DND-41 (cell line): ENCODE measurements at regions not wholly inside any gene's neighbourhood (a gene's known extent, or its start where the extent isn't known, plus 50 kb on each side); places are given as distances from the start of the nearest gene placed in this dataset.

ENCODE experiments used
- ATAC-seq: fragments of 200-7000 bp; cut with Tn5 transposase; 3 replicates; pipeline ENCODE4 v1.9.1; 2021; ENCODE audit warnings: low read depth; ENCODE audit not compliant: insufficient read depth
- DNase-seq: peaks from one replicate; pipeline ENCODE4 v3.0.0-alpha.2; 2020
- H2AFZ ChIP-seq: 2 replicates; pipeline ENCODE4 v1.6.0; 2012; ENCODE audit warnings: low read depth, low read length
- H3K27ac ChIP-seq: 2 replicates; pipeline ENCODE4 v1.5.1; 2012; ENCODE audit warnings: low read length, inconsistent platforms
- H3K27me3 ChIP-seq: fragments of 200-600 bp; sonication (generic); 2 replicates; pipeline ENCODE4 v1.6.0; 2012; ENCODE audit warnings: low read length, mild to moderate bottlenecking, inconsistent platforms; ENCODE audit not compliant: insufficient read depth, poor library complexity
- H3K36me3 ChIP-seq: 2 replicates; pipeline ENCODE4 v1.5.1; 2012; ENCODE audit warnings: low read length, inconsistent platforms; ENCODE audit not compliant: insufficient read depth
- H3K4me1 ChIP-seq: 2 replicates; pipeline ENCODE4 v1.5.1; 2012; ENCODE audit warnings: mild to moderate bottlenecking, low read length; ENCODE audit not compliant: insufficient read depth
- H3K4me2 ChIP-seq: 2 replicates; pipeline ENCODE4 v1.6.0; 2012; ENCODE audit warnings: mild to moderate bottlenecking, moderate library complexity, low read length, inconsistent platforms; ENCODE audit not compliant: insufficient read depth
- H3K4me3 ChIP-seq, 2 experiments: fragments of 200-600 bp in 1 of 2; shearing (Covaris generic) in 1 of 2; 2 replicates each; pipeline ENCODE4 v1.5.1; 2012 to 2016; ENCODE audit warnings: inconsistent platforms in 2 of 2, low read length in 2 of 2, mild to moderate bottlenecking in 2 of 2, low read depth in 1 of 2, moderate library complexity in 1 of 2
- H3K79me2 ChIP-seq: 2 replicates; pipeline ENCODE4 v1.6.0; 2012; ENCODE audit warnings: low read length, inconsistent platforms; ENCODE audit not compliant: insufficient read depth
- H3K9ac ChIP-seq: 2 replicates; pipeline ENCODE4 v1.6.0; 2012; ENCODE audit warnings: low read depth, mild to moderate bottlenecking, inconsistent platforms, low read length, moderate library complexity
- H3K9me3 ChIP-seq: 2 replicates; pipeline ENCODE4 v1.5.1; 2012; ENCODE audit warnings: low read length, moderate library complexity, mild to moderate bottlenecking, inconsistent platforms; ENCODE audit not compliant: insufficient read depth, severe bottlenecking
- H4K20me1 ChIP-seq: 2 replicates; pipeline ENCODE4 v1.6.0; 2012; ENCODE audit warnings: low read length; ENCODE audit not compliant: insufficient read depth
- CTCF ChIP-seq: IDR thresholded peaks from 2 replicates; pipeline ENCODE4 v1.5.1; 2012; ENCODE audit warnings: borderline replicate concordance, low read length, moderate library complexity, mild to moderate bottlenecking; ENCODE audit not compliant: poor library complexity, severe bottlenecking; ENCODE audit errors: extremely low read depth
- EZH2 ChIP-seq: IDR thresholded peaks from 3 replicates; pipeline ENCODE4 v1.6.1; 2012; ENCODE audit warnings: borderline replicate concordance, low read depth, mild to moderate bottlenecking, moderate library complexity, low read length, inconsistent platforms; ENCODE audit not compliant: severe bottlenecking

- Histone ChIP-seq H3K27me3 (no peaks in the 10 kb centered on the region), H3K4me1 (no peaks in the 10 kb centered on the region), H4K20me1 (no peaks in the 10 kb centered on the region), H3K4me2 (no peak overlapping the region), H2AFZ (no peak overlapping the region), H3K27ac (no peak overlapping the region), H3K9ac (no peak overlapping the region), H3K36me3 (no peaks in the 10 kb centered on the region), H3K9me3 (no peaks in the 10 kb centered on the region), H3K79me2 (no peaks in the 10 kb centered on the region), H3K4me3 (no peak overlapping the region)
- DNase-seq = no peak
- no peak for ATAC-seq
- TF ChIP-seq CTCF (no peak), EZH2 (no peak)
Observed at GRCh38 chr1:113247782-113248181, 142.5 kb upstream of the MAGI3 start.

- ATAC-seq (no peak), DNase-seq (no peak)
- no peak overlapping the region for H3K27ac ChIP-seq
- H3K9me3 ChIP-seq = no peaks in the 10 kb centered on the region
- no peaks in the 10 kb centered on the region for H3K27me3 ChIP-seq
- H3K4me1 ChIP-seq = no peaks in the 10 kb centered on the region
- H3K9ac ChIP-seq = no peak overlapping the region
- H3K36me3 ChIP-seq = no peaks in the 10 kb centered on the region
- no peak overlapping the region for H3K4me2 ChIP-seq
- no peaks in the 10 kb centered on the region for H4K20me1 ChIP-seq
- H3K4me3 ChIP-seq = no peak overlapping the region
- no peak overlapping the region for H2AFZ ChIP-seq
- TF ChIP-seq CTCF = no peak
- no peak for TF ChIP-seq EZH2
- no peaks in the 10 kb centered on the region for H3K79me2 ChIP-seq
Observed at GRCh38 chr1:113248494-113248893, 141.8 kb upstream of the MAGI3 start.

- H3K9ac ChIP-seq = no peak overlapping the region
- H3K79me2 ChIP-seq = no peaks in the 10 kb centered on the region
- H3K9me3 ChIP-seq = no peaks in the 10 kb centered on the region
- DNase-seq (no peak), ATAC-seq (no peak)
- H2AFZ ChIP-seq = no peak overlapping the region
- no peaks in the 10 kb centered on the region for H4K20me1 ChIP-seq
- H3K4me1 ChIP-seq = no peaks in the 10 kb centered on the region
- no peak for TF ChIP-seq EZH2
- no peak for TF ChIP-seq CTCF
- no peaks in the 10 kb centered on the region for H3K36me3 ChIP-seq
- no peak overlapping the region for H3K4me2 ChIP-seq
- no peak overlapping the region for H3K27ac ChIP-seq
- H3K27me3 ChIP-seq = peaks cover under 1% of the 10 kb centered on the region
- H3K4me3 ChIP-seq = no peak overlapping the region
Observed at GRCh38 chr1:113250161-113250560, 140.2 kb upstream of the MAGI3 start.

- Histone ChIP-seq H3K4me2 (no peak overlapping the region), H3K9me3 (no peaks in the 10 kb centered on the region), H3K36me3 (no peaks in the 10 kb centered on the region), H3K4me3 (no peak overlapping the region), H3K9ac (no peak overlapping the region), H4K20me1 (no peaks in the 10 kb centered on the region), H3K4me1 (no peaks in the 10 kb centered on the region), H3K27me3 (peaks cover 8% of the 10 kb centered on the region), H2AFZ (no peak overlapping the region), H3K79me2 (no peaks in the 10 kb centered on the region), H3K27ac (no peak overlapping the region)
- no peak for TF ChIP-seq EZH2
- TF ChIP-seq CTCF = no peak
- DNase-seq (no peak), ATAC-seq (no peak)
Observed at GRCh38 chr1:113252166-113252565, 138.1 kb upstream of the MAGI3 start.
